Ishikawa (cell line): ENCODE measurements at regions not wholly inside any gene's neighbourhood (a gene's known extent, or its start where the extent isn't known, plus 50 kb on each side); places are given as distances from the start of the nearest gene placed in this dataset.

ENCODE experiments used
- CEBPB ChIP-seq: IDR thresholded peaks from 2 replicates; pipeline ENCODE4 v1.6.1; 2012
- CREB1 ChIP-seq: IDR thresholded peaks from 2 replicates; pipeline ENCODE4 v1.6.1; 2012; ENCODE audit warnings: low read depth
- EGR1 ChIP-seq: IDR thresholded peaks from 2 replicates; pipeline ENCODE4 v1.6.1; 2012
- EP300 ChIP-seq: IDR thresholded peaks from 2 replicates; pipeline ENCODE4 v1.6.1; 2012; ENCODE audit warnings: borderline replicate concordance
- FOXM1 ChIP-seq: IDR thresholded peaks from 2 replicates; pipeline ENCODE4 v1.6.1; 2012; ENCODE audit warnings: low read depth, borderline replicate concordance
- NFIC ChIP-seq: IDR thresholded peaks from 2 replicates; pipeline ENCODE4 v1.6.1; 2012
- RAD21 ChIP-seq: IDR thresholded peaks from 2 replicates; pipeline ENCODE4 v1.6.1; 2012; ENCODE audit warnings: low read depth
- TAF1 ChIP-seq: IDR thresholded peaks from 2 replicates; pipeline ENCODE4 v1.6.1; 2012; ENCODE audit warnings: low read depth, mild to moderate bottlenecking
- TCF12 ChIP-seq: IDR thresholded peaks from 2 replicates; pipeline ENCODE4 v1.6.1; 2012; ENCODE audit warnings: low read depth
- TEAD4 ChIP-seq: IDR thresholded peaks from 2 replicates; pipeline ENCODE4 v1.6.1; 2012
- YY1 ChIP-seq: IDR thresholded peaks from 2 replicates; pipeline ENCODE4 v1.6.1; 2012; ENCODE audit warnings: low read depth
- ZBTB7A ChIP-seq: IDR thresholded peaks from 2 replicates; pipeline ENCODE4 v1.6.1; 2012; ENCODE audit warnings: low read depth
- TF ChIP-seq, protein P1 (sequence below): IDR thresholded peaks from 2 replicates; pipeline ENCODE4 v1.6.1; 2012; ENCODE audit warnings: low read depth, mild to moderate bottlenecking
- TF ChIP-seq, protein P2 (sequence below): IDR thresholded peaks from 2 replicates; pipeline ENCODE4 v1.6.1; 2012
- TF ChIP-seq, protein P3 (sequence below): IDR thresholded peaks from 2 replicates; pipeline ENCODE4 v1.6.1; 2012

DNA sequence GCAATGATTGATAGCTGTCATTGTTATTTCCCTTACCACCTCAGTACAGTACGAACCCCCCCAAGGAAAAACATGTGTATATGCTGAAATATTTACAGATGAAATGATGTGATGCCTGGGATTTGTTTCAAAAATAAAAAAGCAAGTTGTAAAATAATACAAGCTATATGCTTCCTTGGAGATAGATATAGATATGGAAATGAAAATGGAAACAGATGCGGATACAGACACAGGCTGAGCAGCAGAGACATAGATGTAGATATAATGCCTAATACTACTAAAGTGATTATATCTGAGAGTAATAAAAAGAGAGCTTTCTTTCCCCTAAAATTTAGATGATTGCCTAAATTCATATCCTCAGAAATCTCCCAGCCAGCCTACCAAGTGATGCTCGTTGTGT, 127.5 kb upstream of the TNPO1 start:
- TF ChIP-seq RAD21 (no peak), EGR1 (no peak), EP300 (no peak), CEBPB (no peak), YY1 (no peak), TEAD4 (no peak), FOXM1 (no peak), TAF1 (no peak), NFIC (no peak), TCF12 (no peak), CREB1 (no peak), ZBTB7A (no peak)
- TF ChIP-seq, protein P1, sequence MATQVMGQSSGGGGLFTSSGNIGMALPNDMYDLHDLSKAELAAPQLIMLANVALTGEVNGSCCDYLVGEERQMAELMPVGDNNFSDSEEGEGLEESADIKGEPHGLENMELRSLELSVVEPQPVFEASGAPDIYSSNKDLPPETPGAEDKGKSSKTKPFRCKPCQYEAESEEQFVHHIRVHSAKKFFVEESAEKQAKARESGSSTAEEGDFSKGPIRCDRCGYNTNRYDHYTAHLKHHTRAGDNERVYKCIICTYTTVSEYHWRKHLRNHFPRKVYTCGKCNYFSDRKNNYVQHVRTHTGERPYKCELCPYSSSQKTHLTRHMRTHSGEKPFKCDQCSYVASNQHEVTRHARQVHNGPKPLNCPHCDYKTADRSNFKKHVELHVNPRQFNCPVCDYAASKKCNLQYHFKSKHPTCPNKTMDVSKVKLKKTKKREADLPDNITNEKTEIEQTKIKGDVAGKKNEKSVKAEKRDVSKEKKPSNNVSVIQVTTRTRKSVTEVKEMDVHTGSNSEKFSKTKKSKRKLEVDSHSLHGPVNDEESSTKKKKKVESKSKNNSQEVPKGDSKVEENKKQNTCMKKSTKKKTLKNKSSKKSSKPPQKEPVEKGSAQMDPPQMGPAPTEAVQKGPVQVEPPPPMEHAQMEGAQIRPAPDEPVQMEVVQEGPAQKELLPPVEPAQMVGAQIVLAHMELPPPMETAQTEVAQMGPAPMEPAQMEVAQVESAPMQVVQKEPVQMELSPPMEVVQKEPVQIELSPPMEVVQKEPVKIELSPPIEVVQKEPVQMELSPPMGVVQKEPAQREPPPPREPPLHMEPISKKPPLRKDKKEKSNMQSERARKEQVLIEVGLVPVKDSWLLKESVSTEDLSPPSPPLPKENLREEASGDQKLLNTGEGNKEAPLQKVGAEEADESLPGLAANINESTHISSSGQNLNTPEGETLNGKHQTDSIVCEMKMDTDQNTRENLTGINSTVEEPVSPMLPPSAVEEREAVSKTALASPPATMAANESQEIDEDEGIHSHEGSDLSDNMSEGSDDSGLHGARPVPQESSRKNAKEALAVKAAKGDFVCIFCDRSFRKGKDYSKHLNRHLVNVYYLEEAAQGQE: no peak
- TF ChIP-seq, protein P2, sequence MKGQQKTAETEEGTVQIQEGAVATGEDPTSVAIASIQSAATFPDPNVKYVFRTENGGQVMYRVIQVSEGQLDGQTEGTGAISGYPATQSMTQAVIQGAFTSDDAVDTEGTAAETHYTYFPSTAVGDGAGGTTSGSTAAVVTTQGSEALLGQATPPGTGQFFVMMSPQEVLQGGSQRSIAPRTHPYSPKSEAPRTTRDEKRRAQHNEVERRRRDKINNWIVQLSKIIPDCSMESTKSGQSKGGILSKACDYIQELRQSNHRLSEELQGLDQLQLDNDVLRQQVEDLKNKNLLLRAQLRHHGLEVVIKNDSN: no peak
- TF ChIP-seq, protein P3, sequence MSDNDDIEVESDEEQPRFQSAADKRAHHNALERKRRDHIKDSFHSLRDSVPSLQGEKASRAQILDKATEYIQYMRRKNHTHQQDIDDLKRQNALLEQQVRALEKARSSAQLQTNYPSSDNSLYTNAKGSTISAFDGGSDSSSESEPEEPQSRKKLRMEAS: no peak

DNA sequence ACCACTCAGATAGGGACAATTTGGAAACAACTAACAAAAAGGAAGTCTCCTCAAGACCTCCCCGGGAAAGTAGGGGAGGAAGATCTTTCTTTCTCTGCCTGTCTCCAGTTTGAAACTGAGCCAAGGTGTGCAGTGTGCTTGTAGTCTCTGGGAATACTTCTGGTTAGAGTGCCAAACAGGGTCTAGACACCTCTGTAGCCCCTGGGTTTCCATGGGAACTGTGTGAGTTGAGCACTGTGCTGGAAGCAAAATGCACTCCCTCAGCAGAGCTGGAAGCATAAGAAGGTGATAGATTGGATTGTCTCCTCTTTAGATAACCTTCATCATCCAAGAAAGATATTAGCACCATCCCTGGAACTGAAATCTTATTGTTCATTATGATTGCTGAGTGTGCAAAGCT, 129.2 kb upstream of the TNPO1 start:
- no peak for TF ChIP-seq CEBPB
- no peak for TF ChIP-seq FOXM1
- TF ChIP-seq RAD21: no peak
- TF ChIP-seq YY1: no peak
- TF ChIP-seq, protein P3: no peak
- TF ChIP-seq EGR1: no peak
- no peak for TF ChIP-seq TEAD4
- no peak for TF ChIP-seq TCF12
- no peak for TF ChIP-seq EP300
- TF ChIP-seq, protein P1: no peak
- no peak for TF ChIP-seq ZBTB7A
- no peak for TF ChIP-seq CREB1
- TF ChIP-seq, protein P2: no peak
- TF ChIP-seq NFIC: no peak
- TF ChIP-seq TAF1: no peak

DNA sequence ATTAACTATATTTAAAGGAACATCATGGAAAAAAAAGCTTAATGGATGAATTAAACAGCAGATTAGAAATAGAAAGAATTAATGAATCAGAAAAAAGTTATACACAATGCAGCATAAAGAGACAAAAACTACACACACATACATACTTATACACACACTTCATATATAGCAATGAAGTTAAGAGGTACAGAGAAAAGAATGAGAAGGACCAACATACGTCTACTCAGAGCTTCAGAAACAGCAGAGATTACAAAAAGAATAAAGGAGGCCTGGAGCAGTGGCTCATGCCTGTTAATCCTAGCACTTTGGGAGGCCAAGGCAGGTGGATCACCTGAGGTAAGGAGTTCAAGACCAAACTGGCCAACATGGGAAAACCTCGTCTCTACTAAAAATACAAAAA, 133.9 kb upstream of the TNPO1 start:
- TF ChIP-seq YY1 (no peak), FOXM1 (no peak), EP300 (no peak), TAF1 (no peak), NFIC (no peak), TEAD4 (no peak), RAD21 (no peak), CREB1 (no peak), EGR1 (no peak), ZBTB7A (no peak), CEBPB (no peak), TCF12 (no peak)
- TF ChIP-seq, protein P2: no peak
- TF ChIP-seq, protein P3: no peak
- TF ChIP-seq, protein P1: no peak

DNA sequence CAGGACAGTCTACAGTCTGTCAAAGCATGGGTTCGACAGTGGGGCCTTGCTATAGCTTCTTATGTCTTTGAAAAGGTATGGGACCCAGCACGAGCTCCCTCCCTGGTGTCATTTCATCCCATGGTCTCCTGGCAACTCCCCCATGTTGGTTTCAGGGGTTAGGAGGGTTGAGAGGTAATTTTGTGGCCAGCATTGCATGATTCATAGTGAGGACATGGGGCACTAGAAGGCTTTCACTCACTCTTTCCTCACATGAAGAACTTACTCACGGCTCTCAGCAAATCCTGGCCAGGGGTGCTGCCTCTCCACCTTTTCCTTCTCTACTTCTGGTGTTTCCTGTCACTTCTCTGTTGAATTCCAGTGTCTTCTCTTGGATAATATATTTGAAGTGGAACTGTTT, 134.7 kb upstream of the TNPO1 start:
- TF ChIP-seq CEBPB (no peak), TCF12 (no peak), NFIC (no peak), YY1 (no peak), TEAD4 (no peak), EGR1 (no peak), TAF1 (no peak), FOXM1 (no peak), ZBTB7A (no peak), RAD21 (no peak), CREB1 (no peak), EP300 (no peak)
- TF ChIP-seq, protein P2: no peak
- TF ChIP-seq, protein P3: no peak
- TF ChIP-seq, protein P1: no peak
